ENCODE measurements at regions not wholly inside any gene's neighbourhood (a gene's known extent, or its start where the extent isn't known, plus 50 kb on each side); places are given as distances from the start of the nearest gene placed in this dataset.
"Not testable (repeated sequence)": the region's sequence is repeated elsewhere in the genome, so short reads cannot be mapped to it uniquely, and the experiment has no call there.

DNA sequence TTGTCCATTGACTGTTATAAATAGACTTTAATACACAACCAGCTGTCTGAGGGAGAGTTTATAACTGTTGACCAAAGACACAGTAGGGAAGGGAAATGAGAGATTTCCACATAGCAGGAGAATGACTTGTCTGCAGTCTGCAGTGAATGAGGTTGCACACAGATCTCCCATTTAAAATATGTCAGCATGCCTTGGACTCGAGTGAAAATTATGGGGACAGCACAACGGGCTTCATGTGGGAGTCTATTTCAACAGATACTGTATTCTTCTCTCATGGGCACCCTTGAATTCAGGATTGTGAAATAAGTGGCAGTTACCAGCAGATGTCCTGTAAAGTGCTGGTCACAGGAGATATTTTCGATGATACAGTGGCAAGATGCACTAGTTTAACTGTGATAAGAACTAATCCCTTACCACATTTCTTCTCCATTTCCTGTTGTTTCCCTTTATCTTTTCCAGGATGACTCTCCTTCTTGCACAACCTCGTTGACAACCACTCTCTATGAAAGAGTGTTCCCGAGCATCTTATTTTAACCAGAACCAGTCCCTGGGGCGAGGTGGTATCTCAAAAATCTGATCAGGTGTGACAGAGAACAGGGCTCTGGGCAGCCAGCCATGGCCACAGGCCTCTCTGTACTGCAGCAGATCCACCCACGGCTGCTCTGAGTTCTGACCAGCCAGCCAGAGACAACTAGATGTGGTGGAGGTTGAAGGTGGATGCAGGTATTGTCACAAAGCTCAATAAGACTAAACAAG is 51.5 kb upstream of the MAP3K1 start:
- no peaks in the 10 kb centered on the region for H3K36me3 ChIP-seq
- no peaks in the 10 kb centered on the region for H3K27me3 ChIP-seq (replicated peaks)
- no peaks in the 10 kb centered on the region for H3K9me3 ChIP-seq (replicated peaks)
- H3K27ac ChIP-seq: no peak overlapping the region
- peak in 1 of 2 experiments; percentile 5 for DNase-seq (ENCODE audit: low read depth in 1 of 2, low spot score in 2 of 2)
- H3K4me3 ChIP-seq: no peak overlapping the region
- H3K4me1 ChIP-seq (replicated peaks): peaks cover 8% of the 10 kb centered on the region; the same call in 1 of the 2 replicates

DNA sequence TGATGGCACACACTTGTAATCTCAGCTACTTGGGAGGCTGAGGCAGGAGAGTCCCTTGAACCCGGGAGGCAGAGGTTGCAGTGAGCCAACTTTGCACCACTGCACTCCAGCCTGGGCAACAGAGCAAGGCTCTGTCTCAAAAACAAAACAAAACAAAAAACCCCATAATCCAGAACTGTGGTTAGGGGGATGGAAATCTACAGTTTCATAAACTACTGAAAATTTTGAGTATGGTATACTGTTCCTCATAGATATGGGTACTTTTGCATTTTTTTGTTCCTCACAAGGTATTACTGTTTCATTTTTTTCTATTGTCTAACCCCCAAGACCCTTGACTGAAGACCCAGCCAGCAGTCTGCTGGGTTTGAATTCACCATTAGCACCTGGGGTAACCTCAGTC is 52.2 kb upstream of the MAP3K1 start:
- H3K27ac ChIP-seq: no peak overlapping the region
- DNase-seq (ENCODE audit: low read depth in 1 of 2, low spot score in 2 of 2): no peak
- H3K27me3 ChIP-seq (replicated peaks): no peaks in the 10 kb centered on the region
- peaks cover 8% of the 10 kb centered on the region; the same call in 1 of the 2 replicates for H3K4me1 ChIP-seq (replicated peaks)
- no peak overlapping the region for H3K4me3 ChIP-seq
- H3K9me3 ChIP-seq (replicated peaks): no peaks in the 10 kb centered on the region
- H3K36me3 ChIP-seq: no peaks in the 10 kb centered on the region

DNA sequence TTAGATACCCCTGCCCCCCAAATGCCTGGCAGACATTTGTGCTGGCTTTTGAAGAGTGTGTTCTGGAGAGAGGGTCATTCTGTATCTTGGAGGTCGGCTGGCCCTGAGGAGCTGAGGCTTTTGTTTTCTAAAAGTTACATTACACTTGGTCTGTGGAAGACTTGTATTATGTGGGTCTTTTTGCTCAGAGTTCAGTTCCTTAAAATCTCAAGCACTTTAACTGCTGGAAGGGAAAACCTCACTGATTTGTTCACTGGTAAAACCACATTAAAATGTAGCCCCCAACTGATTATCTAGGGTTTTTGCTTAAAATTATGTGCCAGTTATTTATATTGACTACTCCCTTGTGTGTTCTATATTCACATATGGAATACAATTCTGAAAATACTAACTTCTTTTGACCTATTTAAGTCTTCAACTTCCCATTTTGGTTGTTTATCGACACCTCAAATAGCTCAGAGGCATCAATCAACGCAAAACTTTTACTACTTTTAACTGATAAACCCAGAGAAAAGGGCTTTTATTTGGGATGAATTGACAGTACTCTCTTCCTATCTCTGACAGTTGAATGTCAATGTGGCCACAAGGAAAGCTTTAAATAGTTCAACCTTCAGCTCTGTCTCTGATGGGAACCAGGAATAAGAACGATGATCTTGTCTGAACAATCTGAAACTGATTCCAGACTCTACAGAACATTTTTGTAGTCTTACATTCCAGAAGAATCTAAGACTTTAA is 54.0 kb upstream of the MAP3K1 start:
- no peak for DNase-seq (ENCODE audit: low read depth in 1 of 2, low spot score in 2 of 2)
- Histone ChIP-seq H3K36me3 (no peaks in the 10 kb centered on the region), H3K9me3 (replicated peaks) (no peaks in the 10 kb centered on the region), H3K4me1 (replicated peaks) (peaks cover 8% of the 10 kb centered on the region; the same call in 1 of the 2 replicates), H3K27me3 (replicated peaks) (no peaks in the 10 kb centered on the region), H3K27ac (no peak overlapping the region), H3K4me3 (no peak overlapping the region)

DNA sequence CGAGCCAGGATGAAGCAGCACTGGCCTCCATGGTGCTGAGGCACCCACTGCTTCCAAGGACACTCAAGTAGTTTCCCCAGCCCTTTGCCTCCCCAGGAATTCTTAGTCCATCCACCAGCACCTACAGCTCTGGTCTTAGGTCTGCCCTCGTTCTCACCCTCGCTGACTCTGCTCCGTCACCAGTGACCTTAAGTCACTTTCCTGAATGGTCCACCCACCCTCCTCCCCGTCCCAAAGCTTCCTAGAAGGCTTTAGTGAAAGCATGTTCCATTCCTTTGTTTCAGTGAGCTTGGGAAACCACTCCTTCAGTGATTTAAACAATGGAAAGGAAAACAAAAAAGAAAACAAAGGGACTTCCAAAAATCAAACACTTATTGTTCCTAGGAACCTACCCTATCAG is 54.6 kb upstream of the MAP3K1 start:
- Histone ChIP-seq H3K27me3 (replicated peaks) (no peaks in the 10 kb centered on the region), H3K4me3 (no peak overlapping the region), H3K27ac (no peak overlapping the region), H3K4me1 (replicated peaks) (peaks cover 8% of the 10 kb centered on the region; the same call in 1 of the 2 replicates), H3K36me3 (no peaks in the 10 kb centered on the region), H3K9me3 (replicated peaks) (no peaks in the 10 kb centered on the region)
- no peak for DNase-seq (ENCODE audit: low read depth in 1 of 2, low spot score in 2 of 2)

DNA sequence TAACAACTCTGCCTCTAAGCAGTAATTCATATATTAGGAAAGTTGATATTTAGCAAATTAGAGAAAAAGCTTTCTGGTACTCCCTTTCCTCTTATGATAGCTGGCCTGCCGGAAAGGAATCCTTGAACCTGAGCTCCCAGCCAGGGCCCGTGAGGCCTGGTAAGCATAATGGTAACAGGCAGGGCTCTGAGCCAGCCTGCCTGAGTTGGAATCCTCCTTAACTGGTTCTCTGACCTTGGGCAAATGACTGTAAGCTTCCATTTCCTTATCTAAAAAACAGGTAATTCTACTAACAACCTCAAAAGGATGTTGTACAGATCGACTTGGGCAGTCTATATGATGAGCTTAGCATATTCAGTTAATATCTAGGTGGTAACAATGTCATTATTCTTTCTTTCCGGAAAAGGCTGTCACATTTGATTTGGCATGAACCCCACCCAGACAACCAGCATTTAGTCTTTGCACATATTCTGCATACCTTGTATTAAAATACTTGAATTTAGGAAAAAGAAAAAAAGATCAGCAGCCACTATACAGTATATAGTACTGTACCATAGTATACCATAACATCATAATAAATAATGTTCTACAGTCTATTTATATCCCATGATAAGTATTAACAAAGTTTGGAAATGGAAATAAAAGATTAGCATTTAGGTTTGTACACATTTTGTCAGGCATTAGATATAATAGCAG is 55.7 kb upstream of the MAP3K1 start:
- Histone ChIP-seq H3K4me1 (replicated peaks) (peaks cover 8% of the 10 kb centered on the region; the same call in 1 of the 2 replicates), H3K36me3 (no peaks in the 10 kb centered on the region), H3K27ac (no peak overlapping the region), H3K9me3 (replicated peaks) (no peaks in the 10 kb centered on the region), H3K27me3 (replicated peaks) (no peaks in the 10 kb centered on the region), H3K4me3 (no peak overlapping the region)
- no peak for DNase-seq (ENCODE audit: low read depth in 1 of 2, low spot score in 2 of 2)

DNA sequence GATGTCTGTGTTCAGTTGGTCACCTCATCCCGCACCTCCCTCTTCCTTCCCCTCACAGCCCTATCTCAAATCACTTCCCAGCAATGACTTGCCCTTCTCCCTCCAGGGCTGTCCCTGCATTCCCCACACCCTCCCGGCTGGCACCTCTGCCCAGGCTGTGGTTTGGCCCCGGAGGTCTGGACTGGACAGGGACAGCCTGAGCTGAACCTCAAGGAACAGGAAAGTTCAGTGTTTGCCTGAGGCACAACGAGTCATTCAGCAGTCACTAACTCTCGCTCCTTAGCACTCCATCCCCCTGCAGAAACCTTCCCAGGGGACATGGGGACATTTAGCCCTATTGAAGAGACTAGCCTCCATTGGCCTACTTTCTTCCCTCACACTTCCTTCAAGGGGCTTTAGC is 58.3 kb upstream of the MAP3K1 start:
- Histone ChIP-seq H3K27me3 (replicated peaks) (no peaks in the 10 kb centered on the region), H3K4me3 (no peak overlapping the region), H3K27ac (no peak overlapping the region), H3K4me1 (replicated peaks) (peaks cover 6% of the 10 kb centered on the region; the same call in 1 of the 2 replicates), H3K36me3 (no peaks in the 10 kb centered on the region), H3K9me3 (replicated peaks) (no peaks in the 10 kb centered on the region; the same call in 1 of the 2 replicates)
- no peak for DNase-seq (ENCODE audit: low read depth in 1 of 2, low spot score in 2 of 2)

DNA sequence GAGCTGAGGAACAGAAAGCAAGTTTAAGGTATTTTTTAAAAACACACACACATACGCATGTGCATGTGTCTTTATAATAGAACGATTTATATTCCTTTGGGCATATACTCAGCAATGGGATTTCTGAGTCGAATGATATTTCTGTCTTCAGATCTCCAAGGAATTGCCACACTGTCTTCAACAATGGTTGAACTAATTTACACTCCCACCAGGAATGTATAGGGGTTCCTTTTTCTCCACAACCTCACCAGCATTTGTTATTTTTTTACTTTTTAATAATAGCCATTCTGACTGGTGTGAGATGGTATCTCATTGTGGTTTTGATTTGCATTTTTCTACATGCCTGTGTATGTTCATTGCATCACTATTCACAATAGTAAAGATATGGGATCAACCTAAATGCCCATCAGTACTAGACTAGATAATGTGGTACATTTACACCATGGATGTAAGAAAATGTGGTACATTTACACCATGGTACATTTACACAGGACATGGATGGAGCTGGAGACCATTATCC is 60.3 kb upstream of the MAP3K1 start:
- Histone ChIP-seq H3K9me3 (replicated peaks) (no peaks in the 10 kb centered on the region; the same call in 1 of the 2 replicates), H3K36me3 (no peaks in the 10 kb centered on the region), H3K4me1 (replicated peaks) (no peaks in the 10 kb centered on the region), H3K27ac (no peak overlapping the region), H3K27me3 (replicated peaks) (no peaks in the 10 kb centered on the region), H3K4me3 (no peak overlapping the region)
- DNase-seq (ENCODE audit: low read depth in 1 of 2, low spot score in 2 of 2): no peak

DNA sequence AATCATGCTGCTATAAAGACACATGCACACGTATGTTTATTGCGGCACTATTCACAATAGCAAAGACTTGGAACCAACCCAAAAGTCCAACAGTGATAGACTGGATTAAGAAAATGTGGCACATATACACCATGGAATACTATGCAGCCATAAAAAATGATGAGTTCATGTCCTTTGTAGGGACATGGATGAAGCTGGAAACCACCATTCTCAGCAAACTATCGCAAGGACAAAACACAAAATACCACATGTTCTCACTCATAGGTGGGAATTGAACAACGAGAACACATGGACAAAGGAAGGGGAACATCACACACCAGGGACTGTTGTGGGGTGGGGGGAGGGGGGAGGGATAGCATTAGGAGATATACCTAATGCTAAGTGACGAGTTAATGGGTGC is 61.8 kb upstream of the MAP3K1 start:
- not testable (repeated sequence) for H3K36me3 ChIP-seq; DNase-seq (ENCODE audit: low read depth in 1 of 2, low spot score in 2 of 2); H3K9me3 ChIP-seq (replicated peaks); H3K4me1 ChIP-seq (replicated peaks); H3K4me3 ChIP-seq; H3K27ac ChIP-seq; H3K27me3 ChIP-seq (replicated peaks)

DNA sequence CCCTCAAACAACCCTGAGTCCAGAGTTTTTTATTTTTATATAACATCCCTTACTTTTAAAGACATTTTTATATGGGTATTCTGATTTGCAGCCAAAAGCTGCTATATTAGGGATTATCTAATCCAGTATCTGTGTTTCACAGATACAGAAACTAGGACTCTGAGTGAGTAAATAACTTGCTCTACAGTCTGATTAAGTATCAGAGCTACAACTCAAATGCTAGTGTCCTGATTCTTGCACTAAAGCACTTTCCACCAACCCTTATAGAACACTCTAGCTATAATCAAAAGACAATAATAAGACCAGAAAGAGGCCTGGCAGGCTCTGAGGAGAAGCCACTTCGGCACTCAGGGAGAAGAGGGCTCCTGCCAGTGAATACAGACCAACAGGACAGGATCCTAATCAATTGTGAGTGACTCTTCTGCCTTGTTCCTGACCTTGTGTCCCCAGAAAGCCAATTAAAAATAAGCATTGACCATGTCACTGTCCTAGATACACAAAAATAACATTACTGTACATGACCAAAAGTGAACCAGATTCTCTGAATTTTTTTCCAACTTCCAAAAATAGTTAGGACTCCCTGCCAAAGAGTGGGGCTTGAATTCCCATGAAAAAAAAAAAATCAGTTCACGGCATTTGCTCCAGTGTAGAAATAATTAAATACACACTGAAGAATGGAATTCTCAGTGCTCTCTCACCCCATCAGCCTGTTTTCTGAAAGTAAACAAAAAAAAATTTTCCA is 63.6 kb upstream of the MAP3K1 start:
- H3K4me3 ChIP-seq: no peak overlapping the region
- no peak overlapping the region for H3K27ac ChIP-seq
- no peaks in the 10 kb centered on the region for H3K27me3 ChIP-seq (replicated peaks)
- no peak for DNase-seq (ENCODE audit: low read depth in 1 of 2, low spot score in 2 of 2)
- no peaks in the 10 kb centered on the region for H3K36me3 ChIP-seq
- H3K9me3 ChIP-seq (replicated peaks): no peaks in the 10 kb centered on the region; the same call in 1 of the 2 replicates
- H3K4me1 ChIP-seq (replicated peaks): no peaks in the 10 kb centered on the region

DNA sequence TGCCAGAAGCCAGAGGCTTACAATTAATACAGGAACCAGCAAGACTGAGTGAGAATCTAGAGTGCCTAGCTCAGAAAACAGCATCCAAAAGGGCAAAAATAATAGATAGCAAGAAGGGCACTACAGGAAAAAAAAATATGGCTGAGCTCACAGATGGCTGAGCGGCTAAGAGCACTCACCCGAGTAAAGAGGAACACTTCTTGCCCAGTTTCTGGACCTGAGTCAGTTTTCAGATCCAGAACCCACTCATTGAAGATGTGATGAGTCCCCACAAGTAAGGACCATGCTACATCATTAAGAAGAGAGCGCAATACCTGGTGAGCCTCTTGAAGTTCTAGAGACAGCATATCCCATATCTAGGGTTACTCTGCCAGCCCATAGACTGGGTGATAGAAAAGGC is 65.5 kb upstream of the MAP3K1 start:
- DNase-seq (ENCODE audit: low read depth in 1 of 2, low spot score in 2 of 2): no peak
- Histone ChIP-seq H3K4me3 (no peak overlapping the region), H3K27me3 (replicated peaks) (no peaks in the 10 kb centered on the region), H3K27ac (no peak overlapping the region), H3K4me1 (replicated peaks) (no peaks in the 10 kb centered on the region), H3K36me3 (no peaks in the 10 kb centered on the region), H3K9me3 (replicated peaks) (no peaks in the 10 kb centered on the region; the same call in 1 of the 2 replicates)

DNA sequence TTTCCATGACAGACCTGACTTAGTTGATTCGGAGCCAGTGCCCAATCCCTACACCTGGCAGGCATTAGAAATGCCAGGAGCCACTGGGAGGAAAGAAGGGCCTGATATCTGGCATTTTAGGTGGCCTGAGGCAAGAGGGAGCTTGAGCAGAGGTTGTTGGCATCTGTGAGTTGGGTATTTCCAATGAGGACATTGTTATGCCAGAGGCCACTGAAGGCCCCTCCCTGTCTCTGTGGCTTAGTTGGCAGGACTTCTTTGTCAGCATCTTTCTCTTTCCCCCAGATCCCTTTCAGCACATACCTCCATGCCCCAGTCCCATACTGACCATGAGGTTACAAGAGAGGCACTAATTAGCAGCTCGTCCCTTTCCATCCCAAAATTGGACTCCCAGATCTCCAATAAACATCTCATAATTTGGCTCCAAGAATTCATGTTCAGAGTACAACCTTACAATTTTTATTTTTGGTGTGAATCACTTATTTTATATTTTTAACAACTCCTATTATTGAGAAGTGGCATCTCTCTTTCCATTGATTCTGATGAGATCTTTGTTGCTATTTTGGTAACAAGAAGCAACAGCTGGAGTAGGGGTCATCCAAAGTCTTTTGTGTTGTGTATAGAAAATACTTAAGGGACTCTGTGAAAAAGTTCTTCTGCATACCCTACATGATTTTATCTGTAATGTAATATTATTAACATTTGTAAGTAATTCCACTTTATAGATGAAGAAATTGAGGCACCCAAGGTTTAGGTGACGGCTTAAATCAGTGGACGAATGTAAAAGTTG is 68.6 kb upstream of the MAP3K1 start:
- no peak for DNase-seq (ENCODE audit: low read depth in 1 of 2, low spot score in 2 of 2)
- H3K27ac ChIP-seq: no peak overlapping the region

DNA sequence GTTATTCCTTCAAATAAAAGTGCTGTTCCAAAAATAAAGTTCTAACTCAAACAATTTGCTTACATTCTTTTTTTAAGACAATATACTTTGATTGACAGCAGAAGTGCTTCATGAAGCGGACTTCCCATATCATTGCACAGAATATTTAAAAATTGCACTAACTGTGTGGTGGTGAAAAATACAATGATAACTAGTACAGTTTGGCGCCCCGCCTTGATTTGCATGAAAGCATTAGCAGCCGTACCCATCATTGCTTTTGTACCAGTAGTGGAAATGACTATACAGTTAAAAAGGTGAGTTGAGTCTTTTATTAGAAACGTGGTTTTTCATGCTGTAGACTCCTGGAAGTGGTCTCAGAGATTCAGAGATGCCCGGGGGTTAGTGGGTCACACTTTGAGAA is 69.5 kb upstream of the MAP3K1 start:
- Histone ChIP-seq H3K9me3 (replicated peaks) (no peaks in the 10 kb centered on the region), H3K27ac (no peak overlapping the region), H3K36me3 (no peaks in the 10 kb centered on the region), H3K27me3 (replicated peaks) (no peaks in the 10 kb centered on the region), H3K4me3 (no peak overlapping the region), H3K4me1 (replicated peaks) (no peaks in the 10 kb centered on the region)
- DNase-seq (ENCODE audit: low read depth in 1 of 2, low spot score in 2 of 2): no peak

More for the DNA sequence above, 68.6 kb upstream of the MAP3K1 start:
- Histone ChIP-seq H3K4me3 (no peak overlapping the region), H3K36me3 (no peaks in the 10 kb centered on the region), H3K27me3 (replicated peaks) (no peaks in the 10 kb centered on the region), H3K9me3 (replicated peaks) (no peaks in the 10 kb centered on the region), H3K4me1 (replicated peaks) (no peaks in the 10 kb centered on the region)

DNA sequence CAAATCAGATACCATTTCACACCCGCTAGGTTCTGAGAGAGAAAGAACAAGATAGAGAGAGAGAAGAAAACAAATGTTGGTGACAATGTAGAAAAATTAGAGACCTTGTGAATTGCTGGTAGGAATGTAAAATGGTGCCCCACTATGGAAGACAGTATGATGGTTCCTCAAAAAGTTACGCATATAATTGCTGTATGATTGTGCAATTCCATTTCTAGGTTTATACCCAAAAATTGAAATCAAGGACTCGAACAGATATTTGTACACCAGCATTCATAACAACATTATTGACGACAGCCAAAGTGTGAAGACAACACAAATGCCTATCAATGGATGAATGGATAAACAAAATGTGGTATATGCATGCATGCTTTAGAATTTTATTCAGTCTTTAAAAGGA is 74.5 kb upstream of the MAP3K1 start:
- Histone ChIP-seq H3K4me3 (no peak overlapping the region), H3K27ac (no peak overlapping the region), H3K36me3 (no peaks in the 10 kb centered on the region), H3K9me3 (replicated peaks) (no peaks in the 10 kb centered on the region), H3K4me1 (replicated peaks) (peaks cover 9% of the 10 kb centered on the region), H3K27me3 (replicated peaks) (no peaks in the 10 kb centered on the region)
- no peak for DNase-seq (ENCODE audit: low read depth in 1 of 2, low spot score in 2 of 2)
